ENCODE measurements at regions not wholly inside any gene's neighbourhood (a gene's known extent, or its start where the extent isn't known, plus 50 kb on each side); places are given as distances from the start of the nearest gene placed in this dataset.

- no peak for TF ChIP-seq JUND (IDR thresholded peaks at IDR 0.05; ENCODE audit: low read depth)
- peak in 1 of 2 experiments; percentile 23 for DNase-seq (ENCODE audit: low read depth in 1 of 2, low spot score in 1 of 2)
- in situ Hi-C loops (cut with HindIII; ENCODE audit: low pct_unique_long_range_greater_than_20kb, low sequenced_read_pairs): no loop called here
These were observed 85.6 kb downstream of the SNAPC1 start for GRCh38 chr14:61847861-61848260.

- in situ Hi-C loops (cut with HindIII; ENCODE audit: low pct_unique_long_range_greater_than_20kb, low sequenced_read_pairs): no loop called here
- no peak for DNase-seq (ENCODE audit: low read depth in 1 of 2, low spot score in 1 of 2)
- no peak for TF ChIP-seq JUND (IDR thresholded peaks at IDR 0.05; ENCODE audit: low read depth)
These were observed 92.7 kb downstream of the SNAPC1 start for GRCh38 chr14:61854898-61855297.

GRCh38 chr14:61860294-61860918 lies 98.2 kb downstream of the SNAPC1 start:
- in situ Hi-C loops (cut with HindIII; ENCODE audit: low pct_unique_long_range_greater_than_20kb, low sequenced_read_pairs): no loop called here
- peak; percentile 71 to 75 for DNase-seq (ENCODE audit: low read depth in 1 of 2, low spot score in 1 of 2)
- no peak for TF ChIP-seq JUND (IDR thresholded peaks at IDR 0.05; ENCODE audit: low read depth)

GRCh38 chr14:61861320-61861865 lies 99.2 kb downstream of the SNAPC1 start:
- DNase-seq (ENCODE audit: low read depth in 1 of 2, low spot score in 1 of 2): no peak
- TF ChIP-seq JUND (IDR thresholded peaks at IDR 0.05; ENCODE audit: low read depth): no peak
- in situ Hi-C loops (cut with HindIII; ENCODE audit: low pct_unique_long_range_greater_than_20kb, low sequenced_read_pairs): no loop called here

- no peak for TF ChIP-seq JUND (IDR thresholded peaks at IDR 0.05; ENCODE audit: low read depth)
- DNase-seq (ENCODE audit: low read depth in 1 of 2, low spot score in 1 of 2): no peak
- in situ Hi-C loops (cut with HindIII; ENCODE audit: low pct_unique_long_range_greater_than_20kb, low sequenced_read_pairs): no loop called here
These were observed 102.2 kb downstream of the SNAPC1 start for GRCh38 chr14:61864329-61864898.

GRCh38 chr14:61866932-61867920 lies 105.0 kb downstream of the SNAPC1 start:
- in situ Hi-C loops (cut with HindIII; ENCODE audit: low pct_unique_long_range_greater_than_20kb, low sequenced_read_pairs): no loop called here
- DNase-seq (ENCODE audit: low read depth in 1 of 2, low spot score in 1 of 2): no peak
- TF ChIP-seq JUND (IDR thresholded peaks at IDR 0.05; ENCODE audit: low read depth): no peak

GRCh38 chr14:61868846-61869245 lies 106.6 kb downstream of the SNAPC1 start:
- TF ChIP-seq JUND (IDR thresholded peaks at IDR 0.05; ENCODE audit: low read depth): no peak
- no peak for DNase-seq (ENCODE audit: low read depth in 1 of 2, low spot score in 1 of 2)
- in situ Hi-C loops (cut with HindIII; ENCODE audit: low pct_unique_long_range_greater_than_20kb, low sequenced_read_pairs): no loop called here

GRCh38 chr14:61870163-61870562 lies 107.9 kb downstream of the SNAPC1 start:
- TF ChIP-seq JUND (IDR thresholded peaks at IDR 0.05; ENCODE audit: low read depth): no peak
- in situ Hi-C loops (cut with HindIII; ENCODE audit: low pct_unique_long_range_greater_than_20kb, low sequenced_read_pairs): no loop called here
- DNase-seq (ENCODE audit: low read depth in 1 of 2, low spot score in 1 of 2): no peak

GRCh38 chr14:61872452-61872851 lies 110.2 kb downstream of the SNAPC1 start:
- in situ Hi-C loops (cut with HindIII; ENCODE audit: low pct_unique_long_range_greater_than_20kb, low sequenced_read_pairs): no loop called here
- TF ChIP-seq JUND (IDR thresholded peaks at IDR 0.05; ENCODE audit: low read depth): no peak
- DNase-seq (ENCODE audit: low read depth in 1 of 2, low spot score in 1 of 2): no peak

- TF ChIP-seq JUND (IDR thresholded peaks at IDR 0.05; ENCODE audit: low read depth): no peak
- in situ Hi-C loops (cut with HindIII; ENCODE audit: low pct_unique_long_range_greater_than_20kb, low sequenced_read_pairs): no loop called here
- no peak for DNase-seq (ENCODE audit: low read depth in 1 of 2, low spot score in 1 of 2)
These were observed 113.3 kb downstream of the SNAPC1 start for GRCh38 chr14:61875483-61875882.

- peak in 1 of 2 experiments; percentile 15 for DNase-seq (ENCODE audit: low read depth in 1 of 2, low spot score in 1 of 2)
- in situ Hi-C loops (cut with HindIII; ENCODE audit: low pct_unique_long_range_greater_than_20kb, low sequenced_read_pairs): no loop called here
- TF ChIP-seq JUND (IDR thresholded peaks at IDR 0.05; ENCODE audit: low read depth): no peak
These were observed 114.3 kb downstream of the SNAPC1 start for GRCh38 chr14:61876362-61877034.

- TF ChIP-seq JUND (IDR thresholded peaks at IDR 0.05; ENCODE audit: low read depth): no peak
- peak in 1 of 2 experiments; percentile 7 for DNase-seq (ENCODE audit: low read depth in 1 of 2, low spot score in 1 of 2)
- in situ Hi-C loops (cut with HindIII; ENCODE audit: low pct_unique_long_range_greater_than_20kb, low sequenced_read_pairs): no loop called here
These were observed 114.8 kb downstream of the SNAPC1 start for GRCh38 chr14:61877035-61877390.
